GM18498 (cell line): ENCODE measurements at regions not wholly inside any gene's neighbourhood (a gene's known extent, or its start where the extent isn't known, plus 50 kb on each side); places are given as distances from the start of the nearest gene placed in this dataset.

Source experiments
- ATAC-seq: cut with Tn5 transposase; IDR thresholded peaks from one replicate; pipeline ENCODE4 v1.9.1; 2021; ENCODE audit warnings: mild to moderate bottlenecking, moderate library complexity; ENCODE audit not compliant: unreplicated experiment

DNA sequence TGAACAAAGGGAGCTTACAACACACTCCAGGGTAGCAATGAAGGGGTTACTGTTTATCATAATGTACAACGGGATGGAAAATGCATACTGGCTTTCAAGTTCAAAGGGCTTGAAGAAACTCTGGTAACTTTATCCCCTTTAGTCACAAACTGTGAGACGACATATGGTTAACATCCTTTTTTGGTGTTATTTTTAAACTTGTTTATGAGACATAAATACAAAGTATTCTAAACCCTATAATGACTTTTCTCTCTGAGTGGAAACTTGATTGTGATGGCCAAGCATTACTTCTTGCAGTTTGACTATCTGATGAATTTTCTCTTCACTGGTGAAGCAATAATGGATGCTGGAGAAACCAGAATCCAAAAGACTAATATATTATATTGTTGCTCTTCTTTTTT, 62.0 kb upstream of the SEMA3A start:
- ATAC-seq: no peak

DNA sequence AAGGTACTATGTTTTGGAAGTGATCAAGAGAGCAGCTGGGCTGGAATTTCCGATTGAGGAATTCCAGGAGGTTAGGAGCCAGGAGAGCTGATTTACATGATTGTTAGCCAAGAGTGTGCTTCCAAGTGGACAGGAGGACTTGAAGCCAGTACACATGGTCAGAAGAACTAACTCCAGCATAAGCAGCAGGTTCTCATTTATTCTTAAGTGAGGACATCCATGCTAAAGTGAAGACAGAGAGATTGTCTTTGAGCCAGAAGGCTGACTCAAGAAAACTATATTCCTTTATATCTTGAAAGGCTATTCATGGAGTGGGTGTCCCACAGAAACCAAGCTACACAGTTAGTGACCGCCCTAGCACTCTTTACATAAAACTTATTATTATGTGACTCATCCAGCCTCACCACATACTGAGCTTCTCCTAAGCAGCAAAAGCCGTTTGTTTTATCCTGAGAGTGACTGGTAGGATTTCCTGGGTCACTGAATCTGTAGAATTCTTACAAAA, 56.7 kb upstream of the SEMA3A start:
- ATAC-seq: no peak

DNA sequence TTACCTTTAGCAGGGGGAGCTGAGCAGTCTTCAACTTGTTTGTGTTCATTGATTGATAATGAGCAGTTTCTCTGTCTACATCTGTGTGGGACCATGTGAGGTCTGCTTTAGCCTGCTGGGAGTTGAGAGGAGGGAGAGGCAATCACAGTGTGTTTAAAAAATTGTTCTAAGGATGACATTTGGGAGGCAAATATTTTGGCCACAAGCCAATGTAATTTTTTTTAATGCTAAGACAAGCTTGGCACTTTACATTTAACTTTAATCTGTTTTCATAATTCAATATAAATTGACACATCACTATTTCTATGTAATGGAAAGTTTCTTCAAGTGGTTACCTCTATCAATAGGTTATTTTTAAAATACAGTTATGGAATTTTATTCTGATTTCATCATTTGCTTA, 55.9 kb upstream of the SEMA3A start:
- no peak for ATAC-seq

DNA sequence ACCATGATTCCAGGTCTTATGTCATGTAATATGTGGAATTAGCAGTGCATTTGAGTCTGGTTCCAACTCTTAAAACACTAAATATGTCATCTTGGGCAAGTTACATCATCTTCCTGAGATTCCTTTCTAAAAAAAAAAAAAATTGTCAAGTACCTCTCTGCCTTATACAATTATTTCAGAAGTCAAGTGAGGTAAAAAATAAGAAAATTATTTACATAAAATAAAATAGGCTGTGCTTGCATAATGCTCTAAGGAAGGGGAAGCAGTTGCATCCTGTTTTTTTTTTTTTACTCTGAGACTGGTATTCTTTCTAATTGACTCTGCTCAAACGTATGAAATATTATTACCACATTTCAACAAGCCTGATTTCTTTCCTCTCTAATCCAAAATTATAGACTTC, 55.1 kb upstream of the SEMA3A start:
- no peak for ATAC-seq

DNA sequence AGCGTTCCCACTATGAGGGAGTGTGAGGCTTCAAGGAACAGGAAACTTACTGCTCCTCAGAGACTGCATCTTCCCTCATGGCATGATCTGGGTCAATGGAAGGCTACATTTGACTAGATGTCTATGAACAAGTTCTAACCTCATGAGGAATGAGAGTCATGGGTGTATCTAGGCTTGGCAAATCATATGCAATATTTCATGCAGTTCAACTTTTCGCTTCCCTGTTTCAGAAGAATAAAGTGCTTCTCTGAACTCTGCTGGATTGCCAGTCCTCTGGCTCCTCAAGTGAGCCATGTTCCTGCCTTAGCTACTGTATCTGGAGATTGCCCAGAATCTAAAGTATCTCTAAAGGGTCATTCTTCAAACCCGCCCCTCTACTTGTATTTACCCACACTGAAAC, 54.3 kb upstream of the SEMA3A start:
- no peak for ATAC-seq

DNA sequence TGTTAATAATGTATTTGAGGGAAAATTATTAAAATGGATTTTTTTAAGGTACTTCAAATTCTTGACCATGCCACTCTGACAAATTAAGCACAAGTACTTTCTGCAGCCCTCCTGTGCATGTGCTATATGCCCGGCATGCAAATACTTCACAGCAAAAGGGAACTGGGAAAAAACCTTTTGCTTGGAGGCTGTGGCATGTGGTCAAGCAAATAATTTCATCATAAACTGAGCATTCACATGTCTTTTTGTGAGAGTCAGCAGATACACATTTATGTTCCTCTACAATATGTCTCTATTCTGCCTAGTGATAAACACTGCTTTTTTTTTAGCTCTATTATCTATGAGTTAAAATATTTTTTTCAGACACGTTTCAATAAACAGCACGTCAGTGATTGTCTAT, 53.7 kb upstream of the SEMA3A start:
- peak; percentile 51 for ATAC-seq

DNA sequence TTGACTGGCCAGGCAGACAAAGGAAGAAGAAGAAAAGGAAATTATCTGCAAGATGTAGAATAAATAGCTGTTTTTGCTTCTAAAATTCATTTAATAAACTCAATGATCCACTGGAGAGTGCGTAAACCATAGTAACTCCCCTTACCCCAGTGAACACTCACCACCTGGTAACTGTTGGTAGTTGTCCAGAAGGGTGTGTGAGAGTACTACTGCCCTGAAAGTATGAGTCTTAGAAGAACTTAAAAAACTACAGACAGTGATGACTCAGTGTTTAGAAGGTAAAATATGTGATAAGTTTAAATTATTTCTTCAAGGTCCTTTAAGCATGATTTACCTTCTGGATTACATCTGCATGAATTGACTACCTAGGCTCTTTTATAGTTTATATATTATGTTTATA, 53.0 kb upstream of the SEMA3A start:
- ATAC-seq: no peak

DNA sequence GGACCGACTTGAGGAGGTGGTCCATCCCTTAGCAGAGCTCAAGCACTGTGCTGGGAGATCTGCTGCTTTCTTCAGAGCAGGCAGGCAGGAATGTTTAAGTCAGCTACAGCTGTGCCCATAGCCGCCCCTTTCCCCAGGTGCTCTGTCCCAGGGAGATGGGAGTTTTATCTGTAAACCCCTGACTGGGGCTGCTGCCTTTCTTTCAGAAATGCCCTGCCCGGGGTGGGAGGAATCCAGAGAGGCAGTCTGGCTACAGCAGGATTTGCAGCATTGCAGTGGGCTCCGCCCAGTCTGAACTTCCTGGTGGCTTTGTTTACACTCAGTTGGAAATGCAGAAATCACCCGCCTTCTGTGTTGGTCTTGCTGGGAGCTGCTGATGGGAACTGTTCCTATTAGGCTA, 51.2 kb upstream of the SEMA3A start:
- ATAC-seq: no peak
